IPS-15b (cell line): ENCODE measurements at regions not wholly inside any gene's neighbourhood (a gene's known extent, or its start where the extent isn't known, plus 50 kb on each side); places are given as distances from the start of the nearest gene placed in this dataset.

Source experiments
- H3K27me3 ChIP-seq: one replicate; pipeline ENCODE4 v1.6.1; 2013; ENCODE audit warnings: low read length; ENCODE audit not compliant: control insufficient read depth, insufficient read depth
- H3K36me3 ChIP-seq: one replicate; pipeline ENCODE4 v1.6.1; 2013; ENCODE audit warnings: low read length; ENCODE audit not compliant: control insufficient read depth, insufficient read depth
- H3K4me1 ChIP-seq: one replicate; pipeline ENCODE4 v1.6.1; 2013; ENCODE audit warnings: mild to moderate bottlenecking, low read length; ENCODE audit not compliant: control insufficient read depth, insufficient read depth
- H3K4me3 ChIP-seq: one replicate; pipeline ENCODE4 v1.5.1; 2013; ENCODE audit warnings: low read depth, low read length
- H3K9ac ChIP-seq: one replicate; pipeline ENCODE4 v1.6.1; 2013; ENCODE audit warnings: low read depth, mild to moderate bottlenecking, low read length
- H3K9me3 ChIP-seq: one replicate; pipeline ENCODE4 v1.6.1; 2013; ENCODE audit warnings: mild to moderate bottlenecking, low read length; ENCODE audit not compliant: control insufficient read depth, insufficient read depth

DNA sequence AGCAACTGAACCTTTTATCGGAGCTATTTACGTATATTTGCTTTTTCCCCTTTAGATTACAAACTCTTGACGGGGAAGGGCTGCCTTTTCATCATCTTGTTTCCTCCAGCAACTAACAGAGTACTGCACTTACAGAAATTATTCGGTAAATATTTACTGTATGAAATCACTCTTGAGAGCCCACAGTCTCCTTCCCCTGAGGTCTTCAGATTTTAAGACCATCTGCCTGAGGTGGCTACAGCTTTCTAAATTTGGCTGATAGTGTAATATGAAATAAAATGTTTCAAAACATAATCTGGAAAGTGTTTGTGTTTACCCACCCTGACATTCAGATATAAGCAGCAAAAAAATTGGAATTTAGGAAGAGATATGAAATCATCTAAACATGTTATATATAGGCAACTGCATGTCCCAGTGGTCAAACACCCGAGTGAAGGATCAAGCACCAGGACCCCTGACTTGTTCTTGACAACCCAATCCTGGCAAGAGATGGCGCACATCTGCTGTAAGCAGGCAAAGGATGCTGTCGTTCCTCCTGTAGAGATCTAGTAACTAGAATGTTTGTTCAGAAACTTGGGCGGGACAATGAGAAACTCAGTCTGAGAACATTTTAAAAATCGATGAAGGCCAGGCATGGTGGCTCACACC is 60.9 kb downstream of the SIPA1L2 start:
- H3K9me3 ChIP-seq = no peaks in the 10 kb centered on the region
- no peaks in the 10 kb centered on the region for H3K27me3 ChIP-seq
- H3K4me1 ChIP-seq = no peaks in the 10 kb centered on the region
- H3K9ac ChIP-seq = no peak overlapping the region
- no peaks in the 10 kb centered on the region for H3K36me3 ChIP-seq
- H3K4me3 ChIP-seq = no peak overlapping the region

DNA sequence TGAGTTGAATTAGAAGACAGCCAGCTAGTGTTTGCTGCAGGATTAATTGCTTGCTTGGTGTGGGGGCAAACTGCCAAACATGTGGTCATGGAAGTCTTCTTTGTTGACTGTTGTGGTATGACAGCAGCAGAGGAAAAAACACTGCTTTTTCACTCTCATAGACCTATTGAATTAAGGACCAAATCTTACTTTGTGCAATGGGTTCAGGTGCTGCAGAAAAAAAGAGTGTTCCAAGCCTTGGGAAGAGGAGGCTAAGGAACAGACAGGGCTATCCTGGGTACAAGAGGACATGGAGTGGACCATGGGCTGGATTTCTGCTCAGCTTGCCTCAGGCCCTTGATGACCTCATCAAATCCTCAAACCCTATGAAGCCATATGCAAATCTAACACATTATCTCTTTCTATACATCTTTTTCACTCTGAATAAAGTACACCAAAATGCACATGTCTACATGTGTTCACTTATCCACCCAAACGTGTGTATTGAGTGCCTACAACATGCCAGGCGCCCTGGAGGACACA is 61.5 kb downstream of the SIPA1L2 start:
- no peaks in the 10 kb centered on the region for H3K36me3 ChIP-seq
- H3K9me3 ChIP-seq = no peaks in the 10 kb centered on the region
- no peak overlapping the region for H3K4me3 ChIP-seq
- H3K4me1 ChIP-seq = no peaks in the 10 kb centered on the region
- no peak overlapping the region for H3K9ac ChIP-seq
- H3K27me3 ChIP-seq = no peaks in the 10 kb centered on the region

DNA sequence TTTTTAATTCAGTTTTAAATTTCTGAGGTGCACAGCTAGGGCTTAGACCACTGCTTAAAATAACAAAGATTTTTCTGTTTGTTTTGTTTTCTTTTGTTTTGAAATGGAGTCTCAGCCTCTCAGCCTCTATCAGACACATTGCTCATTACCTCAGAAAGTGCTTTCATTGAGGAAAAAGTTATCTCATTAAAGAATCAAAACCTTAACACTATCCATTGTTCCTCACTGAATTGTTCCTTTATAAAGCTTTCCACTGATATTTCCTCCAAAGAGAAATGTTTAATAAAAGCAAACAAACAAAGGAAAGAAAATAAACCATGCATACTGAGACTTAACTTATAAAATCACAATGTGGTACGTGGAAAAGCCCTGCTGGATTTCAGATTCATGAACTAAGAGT is 63.8 kb downstream of the SIPA1L2 start:
- Histone ChIP-seq H3K9me3 (no peaks in the 10 kb centered on the region), H3K27me3 (no peaks in the 10 kb centered on the region), H3K9ac (no peak overlapping the region), H3K36me3 (no peaks in the 10 kb centered on the region), H3K4me3 (no peak overlapping the region), H3K4me1 (no peaks in the 10 kb centered on the region)

DNA sequence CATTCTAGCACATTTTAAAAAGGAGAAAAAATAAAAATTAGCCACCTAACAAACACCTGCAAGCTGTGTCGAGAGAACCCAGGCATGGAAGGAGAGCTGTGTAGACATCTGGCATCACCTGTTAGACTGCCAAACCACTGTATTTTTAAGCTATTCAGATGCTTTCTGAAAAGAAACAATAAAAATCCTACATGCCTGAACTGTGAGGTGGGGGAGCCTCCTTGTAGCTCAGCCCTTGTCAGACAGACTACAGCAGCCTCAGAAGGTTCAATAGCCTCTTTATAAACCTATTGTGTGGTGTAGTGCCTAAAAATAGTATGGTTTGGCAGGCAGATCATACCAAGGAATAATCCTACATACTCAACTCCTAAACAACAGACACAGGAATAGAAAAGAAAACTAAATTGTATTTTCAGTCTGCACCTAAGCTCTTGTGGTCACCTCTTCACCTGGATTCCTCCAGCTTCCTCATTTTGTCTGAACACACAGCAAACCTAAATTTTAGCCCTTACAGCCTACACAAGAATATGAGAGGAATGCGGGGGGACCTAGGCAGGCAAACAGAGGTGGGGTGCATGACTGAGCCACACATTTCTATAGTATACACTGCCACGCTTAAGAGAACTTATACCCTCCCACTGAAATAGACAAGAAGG is 67.0 kb downstream of the SIPA1L2 start:
- H3K4me1 ChIP-seq = no peaks in the 10 kb centered on the region

GRCh38 chr1:232561381-232561780 is 68.6 kb downstream of the SIPA1L2 start:
- H3K9me3 ChIP-seq = no peaks in the 10 kb centered on the region
- H3K27me3 ChIP-seq = no peaks in the 10 kb centered on the region
- H3K4me3 ChIP-seq = no peak overlapping the region
- H3K4me1 ChIP-seq = no peaks in the 10 kb centered on the region
- no peak overlapping the region for H3K9ac ChIP-seq
- H3K36me3 ChIP-seq = no peaks in the 10 kb centered on the region

More for the DNA sequence above, 67.0 kb downstream of the SIPA1L2 start:
- H3K9ac ChIP-seq = no peak overlapping the region
- H3K4me3 ChIP-seq = no peak overlapping the region
- H3K27me3 ChIP-seq = no peaks in the 10 kb centered on the region
- H3K36me3 ChIP-seq = no peaks in the 10 kb centered on the region
- no peaks in the 10 kb centered on the region for H3K9me3 ChIP-seq

- no peak overlapping the region for H3K4me3 ChIP-seq
- no peaks in the 10 kb centered on the region for H3K27me3 ChIP-seq
- no peaks in the 10 kb centered on the region for H3K4me1 ChIP-seq
- no peaks in the 10 kb centered on the region for H3K36me3 ChIP-seq
- no peaks in the 10 kb centered on the region for H3K9me3 ChIP-seq
- H3K9ac ChIP-seq = no peak overlapping the region
These were observed 69.0 kb downstream of the SIPA1L2 start for GRCh38 chr1:232560940-232561339.

DNA sequence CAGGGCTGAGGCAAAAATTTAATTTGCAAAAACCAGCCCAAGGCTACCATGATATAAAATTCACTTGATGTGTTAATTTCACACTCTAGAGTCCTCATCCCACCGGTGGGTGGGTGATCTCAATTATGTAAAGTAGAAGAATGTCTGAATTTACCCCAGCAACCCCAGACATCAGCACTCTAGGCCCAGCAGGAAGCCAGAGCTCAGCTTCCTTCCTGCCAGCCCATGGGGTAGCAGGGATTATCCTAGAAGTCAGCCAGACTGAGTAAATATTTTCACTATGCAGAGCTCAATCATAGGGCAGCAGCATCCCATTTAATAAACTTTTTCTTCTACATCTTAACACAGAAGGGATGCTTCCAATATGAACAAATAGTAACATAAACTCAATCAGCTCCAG is 71.0 kb downstream of the SIPA1L2 start:
- Histone ChIP-seq H3K9me3 (no peaks in the 10 kb centered on the region), H3K36me3 (no peaks in the 10 kb centered on the region), H3K9ac (no peak overlapping the region), H3K27me3 (no peaks in the 10 kb centered on the region), H3K4me3 (no peak overlapping the region), H3K4me1 (peaks cover 6% of the 10 kb centered on the region)

DNA sequence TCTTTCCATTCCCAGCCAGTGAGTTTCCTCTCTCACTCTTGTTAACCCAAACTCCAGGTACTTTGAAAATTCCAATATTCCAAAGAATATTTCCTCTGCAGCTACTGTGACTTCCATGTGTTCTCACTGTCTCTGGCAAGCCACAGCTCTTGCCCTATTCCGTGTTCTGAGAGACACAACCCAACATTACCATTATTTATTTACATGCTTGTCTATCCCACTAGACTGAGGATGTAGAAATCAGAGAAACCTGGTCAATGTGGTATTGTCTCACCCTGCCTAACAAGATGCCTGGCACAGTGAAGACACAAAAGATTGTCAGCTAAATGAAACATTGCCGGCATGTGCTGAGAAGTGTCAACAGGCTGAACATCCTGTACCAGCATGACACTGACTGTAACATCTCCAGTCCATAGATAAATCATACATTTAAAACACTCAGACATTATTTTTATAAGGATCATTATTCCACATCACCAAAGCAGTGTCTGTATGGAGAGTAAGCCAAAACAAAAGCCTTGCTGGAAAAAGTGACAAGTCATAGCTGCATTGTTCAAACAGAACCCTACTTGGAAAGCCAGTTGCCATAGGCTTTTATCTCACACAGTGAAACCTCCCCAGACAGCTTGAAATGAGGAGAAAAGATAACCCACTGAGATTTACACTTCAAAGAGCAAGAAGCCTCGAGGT is 72.3 kb downstream of the SIPA1L2 start:
- Histone ChIP-seq H3K36me3 (no peaks in the 10 kb centered on the region), H3K4me3 (no peak overlapping the region), H3K9ac (no peak overlapping the region), H3K27me3 (no peaks in the 10 kb centered on the region), H3K9me3 (no peaks in the 10 kb centered on the region), H3K4me1 (peaks cover 6% of the 10 kb centered on the region)

- Histone ChIP-seq H3K36me3 (no peaks in the 10 kb centered on the region), H3K27me3 (no peaks in the 10 kb centered on the region), H3K4me1 (peaks cover 6% of the 10 kb centered on the region), H3K9me3 (no peaks in the 10 kb centered on the region), H3K4me3 (no peak overlapping the region), H3K9ac (no peak overlapping the region)
These were observed 72.8 kb downstream of the SIPA1L2 start for GRCh38 chr1:232557096-232557495.

GRCh38 chr1:232556351-232556750 is 73.6 kb downstream of the SIPA1L2 start:
- no peaks in the 10 kb centered on the region for H3K9me3 ChIP-seq
- H3K27me3 ChIP-seq = no peaks in the 10 kb centered on the region
- H3K9ac ChIP-seq = no peak overlapping the region
- H3K4me3 ChIP-seq = no peak overlapping the region
- no peaks in the 10 kb centered on the region for H3K36me3 ChIP-seq
- H3K4me1 ChIP-seq = peaks cover 6% of the 10 kb centered on the region

GRCh38 chr1:232555494-232556210 is 74.3 kb downstream of the SIPA1L2 start:
- H3K9me3 ChIP-seq = no peaks in the 10 kb centered on the region
- H3K4me3 ChIP-seq = no peak overlapping the region
- H3K4me1 ChIP-seq = peaks cover 6% of the 10 kb centered on the region
- H3K9ac ChIP-seq = no peak overlapping the region
- no peaks in the 10 kb centered on the region for H3K27me3 ChIP-seq
- no peaks in the 10 kb centered on the region for H3K36me3 ChIP-seq
